WTC11 (cell line): ENCODE measurements at regions not wholly inside any gene's neighbourhood (a gene's known extent, or its start where the extent isn't known, plus 50 kb on each side); places are given as distances from the start of the nearest gene placed in this dataset.

ENCODE experiments used
- ATAC-seq: fragments of 200-7000 bp; cut with Tn5 transposase; 2 replicates; pipeline ENCODE4 v1.10.0; 2021; ENCODE audit warnings: mild to moderate bottlenecking, moderate library complexity
- CTCF ChIA-PET: fragments of 300-600 bp; sonication (Branson Sonifier 250); formaldehyde crosslinking; loops from one replicate; lab custom pipeline; 2021; ENCODE audit warnings: antibody characterized with exemption; lab: Charles Lee
- POLR2A ChIA-PET: fragments of 350-600 bp; sonication (Branson Sonifier 250); formaldehyde crosslinking; loops from one replicate; lab custom pipeline; 2021; ENCODE audit warnings: antibody characterized with exemption; lab: Charles Lee
- DNase-seq: peaks from one replicate; pipeline ENCODE4 v3.0.0; 2021; ENCODE audit warnings: low spot score
- H3K27ac Mint-ChIP-seq: 2 replicates; pipeline ENCODE4 v1.8.0; 2021; ENCODE audit warnings: mixed read lengths
- H3K27me3 Mint-ChIP-seq: 2 replicates; pipeline ENCODE4 v1.8.0; 2021; ENCODE audit warnings: low read depth, mild to moderate bottlenecking, moderate library complexity, mixed read lengths
- H3K36me3 Mint-ChIP-seq: 2 replicates; pipeline ENCODE4 v1.8.0; 2021; ENCODE audit warnings: mixed read lengths
- H3K4me1 Mint-ChIP-seq: 2 replicates; pipeline ENCODE4 v1.8.0; 2022; ENCODE audit warnings: mixed read lengths
- H3K4me3 Mint-ChIP-seq: 2 replicates; pipeline ENCODE4 v1.8.0; 2021; ENCODE audit warnings: mild to moderate bottlenecking, moderate library complexity, mixed read lengths
- H3K9me3 Mint-ChIP-seq: 2 replicates; pipeline ENCODE4 v1.8.0; 2021; ENCODE audit warnings: mixed read lengths
- ARID4B ChIP-seq: sonication (generic); formaldehyde crosslinking; IDR thresholded peaks from 2 replicates; pipeline ENCODE4 v1.8.0; 2023; ENCODE audit warnings: missing genetic modification reagents, mild to moderate bottlenecking, borderline replicate concordance
- CBFB ChIP-seq: sonication (generic); formaldehyde crosslinking; IDR thresholded peaks from 2 replicates; pipeline ENCODE4 v1.8.1; 2022; ENCODE audit warnings: mild to moderate bottlenecking, low read depth, missing genetic modification reagents
- CREM ChIP-seq: sonication (generic); formaldehyde crosslinking; IDR thresholded peaks from 2 replicates; pipeline ENCODE4 v1.8.1; 2022; ENCODE audit warnings: mild to moderate bottlenecking, missing genetic modification reagents, moderate library complexity
- ESRRA ChIP-seq: sonication (generic); formaldehyde crosslinking; IDR thresholded peaks from 2 replicates; pipeline ENCODE4 v1.8.1; 2022; ENCODE audit warnings: mild to moderate bottlenecking, missing genetic modification reagents, borderline replicate concordance
- ETV6 ChIP-seq: sonication (generic); formaldehyde crosslinking; IDR thresholded peaks from 2 replicates; pipeline ENCODE4 v1.8.1; 2022; ENCODE audit warnings: mild to moderate bottlenecking, missing genetic modification reagents
- FOXJ3 ChIP-seq: sonication (generic); formaldehyde crosslinking; IDR thresholded peaks from 2 replicates; pipeline ENCODE4 v1.9.0; 2021; ENCODE audit warnings: missing genetic modification reagents, mild to moderate bottlenecking, borderline replicate concordance
- GRHL2 ChIP-seq: fragments of 250-450 bp; sonication (Bioruptor Pico); IDR thresholded peaks from 2 replicates; pipeline ENCODE4 v1.8.0; 2022; ENCODE audit warnings: mild to moderate bottlenecking, moderate library complexity; ENCODE audit not compliant: insufficient replicate concordance, severe bottlenecking
- HMGXB4 ChIP-seq: sonication (generic); formaldehyde crosslinking; IDR thresholded peaks from 2 replicates; pipeline ENCODE4 v1.8.1; 2023; ENCODE audit warnings: mild to moderate bottlenecking, moderate library complexity, missing genetic modification reagents
- JUN ChIP-seq: sonication (generic); formaldehyde crosslinking; IDR thresholded peaks from 2 replicates; pipeline ENCODE4 v1.8.0; 2023; ENCODE audit warnings: mild to moderate bottlenecking, missing genetic modification reagents
- NR2C2 ChIP-seq: sonication (generic); formaldehyde crosslinking; IDR thresholded peaks from 2 replicates; pipeline ENCODE4 v1.8.0; 2022; ENCODE audit warnings: mild to moderate bottlenecking, missing genetic modification reagents
- RELA ChIP-seq: sonication (generic); formaldehyde crosslinking; IDR thresholded peaks from 2 replicates; pipeline ENCODE4 v1.8.1; 2022; ENCODE audit warnings: missing genetic modification reagents, mild to moderate bottlenecking, borderline replicate concordance
- SMAD4 ChIP-seq: sonication (generic); formaldehyde crosslinking; IDR thresholded peaks from 2 replicates; pipeline ENCODE4 v1.8.0; 2022; ENCODE audit warnings: mild to moderate bottlenecking, missing genetic modification reagents
- USF2 ChIP-seq: sonication (generic); formaldehyde crosslinking; IDR thresholded peaks from 2 replicates; pipeline ENCODE4 v1.8.1; 2023; ENCODE audit warnings: mild to moderate bottlenecking, missing genetic modification reagents, moderate library complexity
- TF ChIP-seq, protein P1 (sequence below): fragments of 200-600 bp; IDR thresholded peaks from 2 replicates; pipeline ENCODE4 v1.8.0; 2022; ENCODE audit warnings: antibody characterized with exemption
- TF ChIP-seq, protein P2 (sequence below): sonication (generic); formaldehyde crosslinking; IDR thresholded peaks from 2 replicates; pipeline ENCODE4 v1.8.1; 2022; ENCODE audit warnings: missing genetic modification reagents, borderline replicate concordance
- TF ChIP-seq, protein P3 (sequence below): fragments of 250-450 bp; sonication (Bioruptor Pico); IDR thresholded peaks from 2 replicates; pipeline ENCODE4 v2.1.2; 2022; ENCODE audit warnings: mild to moderate bottlenecking, moderate library complexity
- TF ChIP-seq, protein P4 (sequence below): sonication (generic); formaldehyde crosslinking; IDR thresholded peaks from 2 replicates; pipeline ENCODE4 v1.8.1; 2022; ENCODE audit warnings: low read depth, mild to moderate bottlenecking, moderate library complexity, missing genetic modification reagents, borderline replicate concordance

DNA sequence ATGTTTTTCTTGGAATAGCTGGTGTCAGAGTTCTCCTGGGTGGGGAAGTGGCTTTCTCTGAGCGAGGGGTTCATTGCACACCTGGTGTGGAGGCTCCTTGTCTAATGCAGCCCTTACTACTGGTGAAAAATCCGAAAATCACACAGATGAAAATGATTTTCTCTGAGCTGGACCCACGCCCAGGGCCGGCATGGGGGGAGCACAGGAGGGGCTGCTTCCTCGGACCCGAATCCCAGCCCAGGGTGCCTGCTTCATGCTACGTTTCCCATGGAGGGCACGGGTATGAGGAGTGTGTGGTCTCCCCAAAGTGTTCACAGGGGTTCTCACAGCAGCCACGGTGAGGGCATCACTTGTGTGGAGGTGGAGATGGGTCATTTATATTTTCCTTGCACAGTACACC lies 288.0 kb upstream of the HDAC4 start:
- Mint-ChIP-seq H3K4me3 (no peak overlapping the region), H3K27me3 (no peaks in the 10 kb centered on the region; the same call in 1 of the 2 replicates), H3K27ac (no peak overlapping the region), H3K4me1 (peaks cover 23% of the 10 kb centered on the region), H3K9me3 (no peaks in the 10 kb centered on the region; the same call in 1 of the 2 replicates), H3K36me3 (no peaks in the 10 kb centered on the region)
- ATAC-seq (no peak), DNase-seq (no peak)
- POLR2A ChIA-PET = no interaction called here
- TF ChIP-seq FOXJ3 (CRISPR knock-in tag) (no peak), ESRRA (CRISPR knock-in tag) (no peak), NR2C2 (CRISPR knock-in tag) (no peak), GRHL2 (no peak), USF2 (CRISPR knock-in tag) (no peak), CBFB (CRISPR knock-in tag) (no peak), JUN (CRISPR knock-in tag) (no peak), CREM (no peak), ETV6 (no peak), HMGXB4 (CRISPR knock-in tag) (no peak), SMAD4 (CRISPR knock-in tag) (no peak), ARID4B (CRISPR knock-in tag) (no peak), RELA (CRISPR knock-in tag) (no peak)
- TF ChIP-seq, protein P1, sequence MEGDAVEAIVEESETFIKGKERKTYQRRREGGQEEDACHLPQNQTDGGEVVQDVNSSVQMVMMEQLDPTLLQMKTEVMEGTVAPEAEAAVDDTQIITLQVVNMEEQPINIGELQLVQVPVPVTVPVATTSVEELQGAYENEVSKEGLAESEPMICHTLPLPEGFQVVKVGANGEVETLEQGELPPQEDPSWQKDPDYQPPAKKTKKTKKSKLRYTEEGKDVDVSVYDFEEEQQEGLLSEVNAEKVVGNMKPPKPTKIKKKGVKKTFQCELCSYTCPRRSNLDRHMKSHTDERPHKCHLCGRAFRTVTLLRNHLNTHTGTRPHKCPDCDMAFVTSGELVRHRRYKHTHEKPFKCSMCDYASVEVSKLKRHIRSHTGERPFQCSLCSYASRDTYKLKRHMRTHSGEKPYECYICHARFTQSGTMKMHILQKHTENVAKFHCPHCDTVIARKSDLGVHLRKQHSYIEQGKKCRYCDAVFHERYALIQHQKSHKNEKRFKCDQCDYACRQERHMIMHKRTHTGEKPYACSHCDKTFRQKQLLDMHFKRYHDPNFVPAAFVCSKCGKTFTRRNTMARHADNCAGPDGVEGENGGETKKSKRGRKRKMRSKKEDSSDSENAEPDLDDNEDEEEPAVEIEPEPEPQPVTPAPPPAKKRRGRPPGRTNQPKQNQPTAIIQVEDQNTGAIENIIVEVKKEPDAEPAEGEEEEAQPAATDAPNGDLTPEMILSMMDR = no peak
- TF ChIP-seq, protein P2, sequence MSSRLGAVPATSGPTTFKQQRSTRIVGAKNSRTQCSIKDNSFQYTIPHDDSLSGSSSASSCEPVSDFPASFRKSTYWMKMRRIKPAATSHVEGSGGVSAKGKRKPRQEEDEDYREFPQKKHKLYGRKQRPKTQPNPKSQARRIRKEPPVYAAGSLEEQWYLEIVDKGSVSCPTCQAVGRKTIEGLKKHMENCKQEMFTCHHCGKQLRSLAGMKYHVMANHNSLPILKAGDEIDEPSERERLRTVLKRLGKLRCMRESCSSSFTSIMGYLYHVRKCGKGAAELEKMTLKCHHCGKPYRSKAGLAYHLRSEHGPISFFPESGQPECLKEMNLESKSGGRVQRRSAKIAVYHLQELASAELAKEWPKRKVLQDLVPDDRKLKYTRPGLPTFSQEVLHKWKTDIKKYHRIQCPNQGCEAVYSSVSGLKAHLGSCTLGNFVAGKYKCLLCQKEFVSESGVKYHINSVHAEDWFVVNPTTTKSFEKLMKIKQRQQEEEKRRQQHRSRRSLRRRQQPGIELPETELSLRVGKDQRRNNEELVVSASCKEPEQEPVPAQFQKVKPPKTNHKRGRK (CRISPR knock-in tag) = no peak
- TF ChIP-seq, protein P3, sequence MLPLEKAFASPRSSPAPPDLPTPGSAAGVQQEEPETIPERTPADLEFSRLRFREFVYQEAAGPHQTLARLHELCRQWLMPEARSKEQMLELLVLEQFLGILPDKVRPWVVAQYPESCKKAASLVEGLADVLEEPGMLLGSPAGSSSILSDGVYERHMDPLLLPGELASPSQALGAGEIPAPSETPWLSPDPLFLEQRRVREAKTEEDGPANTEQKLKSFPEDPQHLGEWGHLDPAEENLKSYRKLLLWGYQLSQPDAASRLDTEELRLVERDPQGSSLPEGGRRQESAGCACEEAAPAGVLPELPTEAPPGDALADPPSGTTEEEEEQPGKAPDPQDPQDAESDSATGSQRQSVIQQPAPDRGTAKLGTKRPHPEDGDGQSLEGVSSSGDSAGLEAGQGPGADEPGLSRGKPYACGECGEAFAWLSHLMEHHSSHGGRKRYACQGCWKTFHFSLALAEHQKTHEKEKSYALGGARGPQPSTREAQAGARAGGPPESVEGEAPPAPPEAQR (CRISPR knock-in tag) = no peak
- TF ChIP-seq, protein P4, sequence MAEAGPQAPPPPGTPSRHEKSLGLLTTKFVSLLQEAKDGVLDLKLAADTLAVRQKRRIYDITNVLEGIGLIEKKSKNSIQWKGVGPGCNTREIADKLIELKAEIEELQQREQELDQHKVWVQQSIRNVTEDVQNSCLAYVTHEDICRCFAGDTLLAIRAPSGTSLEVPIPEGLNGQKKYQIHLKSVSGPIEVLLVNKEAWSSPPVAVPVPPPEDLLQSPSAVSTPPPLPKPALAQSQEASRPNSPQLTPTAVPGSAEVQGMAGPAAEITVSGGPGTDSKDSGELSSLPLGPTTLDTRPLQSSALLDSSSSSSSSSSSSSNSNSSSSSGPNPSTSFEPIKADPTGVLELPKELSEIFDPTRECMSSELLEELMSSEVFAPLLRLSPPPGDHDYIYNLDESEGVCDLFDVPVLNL (CRISPR knock-in tag) = no peak
- CTCF ChIA-PET = interaction anchor here (0.6 to 1.7 kb wide), 2 partner anchors 41 to 288 kb away, joined by 3 to 5 read pairs; partner anchors contain the start of gene HDAC4
